Stimulated activated CD4-positive, alpha-beta T cell treated with anti-CD3 and anti-CD28 coated beads, Interleukin-4, amount 100 ng/mL, for 24 hours (primary cell): ENCODE measurements at regions not wholly inside any gene's neighbourhood (a gene's known extent, or its start where the extent isn't known, plus 50 kb on each side); places are given as distances from the start of the nearest gene placed in this dataset.
"Not testable (repeated sequence)": the region's sequence is repeated elsewhere in the genome, so short reads cannot be mapped to it uniquely, and the experiment has no call there.

Source experiments
- DNase-seq: peaks from one replicate; pipeline ENCODE4 v3.0.0-alpha.2; 2020

DNA sequence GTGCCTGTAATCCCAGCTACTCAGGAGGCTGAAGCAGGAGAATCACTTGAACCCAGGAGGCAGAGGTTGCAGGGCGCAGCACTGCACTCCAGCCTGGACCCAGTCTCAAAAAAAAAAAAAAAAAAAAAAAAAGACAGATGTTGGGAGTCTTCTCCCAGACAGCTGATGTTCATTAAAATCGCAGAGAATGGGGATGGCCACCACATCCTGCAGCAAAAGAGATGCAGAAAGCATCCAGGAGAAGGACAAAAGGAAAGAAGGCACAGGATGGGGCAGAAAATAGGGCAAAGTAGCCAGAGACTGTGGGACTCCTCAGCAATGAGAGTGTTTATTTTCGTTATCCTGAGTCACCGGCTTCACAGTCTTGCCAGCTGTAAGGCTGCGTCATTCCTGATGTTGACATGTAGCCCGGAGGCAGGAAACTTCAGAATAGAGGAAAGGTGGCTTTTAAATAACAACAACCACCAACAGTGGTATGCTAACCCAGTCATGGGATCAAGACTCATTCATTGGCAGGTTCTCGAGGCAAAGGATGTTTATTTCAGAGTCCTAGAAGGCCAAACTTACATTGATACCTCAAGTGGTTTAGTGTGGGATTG lies 149.5 kb upstream of the SVIL start:
- DNase-seq, result no peak

DNA sequence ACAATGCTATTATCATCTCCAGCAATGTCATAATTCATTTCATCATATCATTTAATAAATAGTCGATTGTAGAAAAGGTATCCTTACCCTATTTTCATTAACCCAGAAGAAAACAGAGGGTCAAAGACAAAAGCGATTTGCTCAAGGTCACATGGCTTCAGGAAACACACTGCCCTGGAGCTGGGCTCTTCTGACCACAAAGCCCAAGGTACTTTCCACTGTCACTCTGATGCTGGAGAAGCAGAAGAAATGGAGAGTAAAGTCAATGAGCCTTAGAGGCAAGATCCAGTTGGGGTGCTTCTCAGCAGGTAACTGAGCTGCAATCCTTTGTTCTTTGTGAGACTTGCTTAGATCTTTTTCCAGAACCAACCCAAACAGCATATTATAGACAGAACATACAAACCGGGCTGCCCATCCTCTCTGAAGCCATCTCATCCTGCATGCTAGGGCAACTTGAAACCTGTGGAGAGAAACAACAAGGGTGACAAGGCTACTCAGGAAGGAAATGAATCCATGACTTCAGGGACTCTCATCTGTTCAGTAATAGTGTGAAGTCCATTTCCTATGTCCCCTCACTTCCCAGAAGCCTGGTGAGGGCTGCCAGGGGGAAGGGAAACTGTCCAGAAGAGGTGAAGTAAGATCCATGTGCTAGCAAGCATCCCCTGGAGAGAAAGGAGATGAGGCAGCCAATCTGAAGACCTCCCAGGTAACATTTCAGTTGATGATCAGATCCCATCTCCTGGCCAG lies 148.6 kb upstream of the SVIL start:
- DNase-seq, result no peak

DNA sequence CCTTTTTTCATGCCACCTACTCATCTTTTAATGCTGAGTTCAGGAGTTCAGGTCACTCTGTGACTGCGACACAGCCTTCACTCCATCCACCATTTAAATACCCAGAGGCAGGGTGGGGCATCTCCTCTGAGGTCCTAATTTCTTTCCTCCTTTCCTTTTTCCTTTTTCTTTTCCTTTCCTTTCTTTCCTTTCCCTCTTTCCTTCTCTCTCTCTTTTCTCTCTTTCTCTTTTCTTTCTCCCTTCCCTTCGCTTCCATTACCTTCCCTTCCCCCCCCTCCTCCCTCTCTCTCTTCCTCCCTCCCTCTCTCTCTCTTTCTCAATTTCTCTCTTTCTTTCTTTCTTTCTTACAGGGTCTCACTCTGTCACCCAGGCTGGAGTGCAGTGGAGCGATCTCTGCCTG lies 145.9 kb upstream of the SVIL start:
- DNase-seq, result no peak

DNA sequence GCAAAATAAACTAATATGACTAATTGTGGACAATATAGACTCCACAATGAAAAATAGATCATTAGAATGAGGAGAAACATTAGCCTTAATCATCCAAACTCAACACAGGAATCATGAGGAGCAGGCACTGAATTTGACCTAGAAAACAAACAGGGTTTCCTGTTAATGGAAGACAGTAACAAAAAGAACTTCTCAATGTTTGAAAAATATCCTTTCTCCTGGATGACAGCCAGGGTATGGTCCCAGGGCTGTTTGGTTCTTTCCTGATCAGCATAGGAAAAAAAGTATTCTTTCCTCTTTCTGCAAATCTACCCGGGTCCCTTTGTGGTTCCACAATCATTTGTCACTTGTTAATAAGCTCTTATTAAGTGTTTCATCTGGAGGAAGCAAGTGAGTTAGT lies 145.3 kb upstream of the SVIL start:
- DNase-seq, result no peak

DNA sequence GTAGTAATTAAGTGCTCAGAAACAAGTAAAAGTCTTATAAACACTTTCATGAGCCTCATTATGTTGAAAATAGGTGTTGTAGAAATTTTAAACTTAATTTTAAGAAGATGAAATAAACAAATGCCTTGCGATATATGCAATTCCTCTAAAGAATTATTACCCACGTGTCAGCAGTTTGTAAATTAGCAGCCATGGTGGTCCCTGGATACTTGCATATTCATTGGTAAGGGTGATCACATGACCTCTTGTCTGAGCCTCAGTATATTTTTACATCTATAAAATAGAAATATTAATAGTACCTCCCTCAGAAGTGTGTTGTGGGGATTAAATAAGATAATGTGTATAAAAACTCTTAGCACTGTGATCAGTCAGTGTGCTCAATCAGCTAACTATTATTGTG lies 141.5 kb upstream of the SVIL start:
- DNase-seq, result no peak

DNA sequence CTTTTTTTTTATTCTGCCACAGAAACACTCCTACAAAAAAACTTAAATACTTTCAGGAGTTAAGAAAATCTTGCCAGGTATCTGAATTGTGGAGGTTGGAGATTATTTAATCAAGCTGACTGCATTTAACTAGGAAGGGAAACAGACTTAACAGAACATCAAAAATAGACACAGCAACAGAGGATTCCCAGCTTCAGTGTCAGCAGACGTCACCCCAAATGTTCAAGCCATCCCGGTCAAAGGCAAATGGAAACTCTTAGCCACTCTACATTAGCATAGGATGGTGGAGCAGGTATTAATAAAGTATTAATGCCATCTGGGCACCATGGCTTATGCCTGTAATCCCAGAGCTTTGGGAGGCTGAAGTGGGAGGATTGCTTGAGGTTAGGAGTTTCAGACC lies 139.7 kb upstream of the SVIL start:
- DNase-seq, result no peak

DNA sequence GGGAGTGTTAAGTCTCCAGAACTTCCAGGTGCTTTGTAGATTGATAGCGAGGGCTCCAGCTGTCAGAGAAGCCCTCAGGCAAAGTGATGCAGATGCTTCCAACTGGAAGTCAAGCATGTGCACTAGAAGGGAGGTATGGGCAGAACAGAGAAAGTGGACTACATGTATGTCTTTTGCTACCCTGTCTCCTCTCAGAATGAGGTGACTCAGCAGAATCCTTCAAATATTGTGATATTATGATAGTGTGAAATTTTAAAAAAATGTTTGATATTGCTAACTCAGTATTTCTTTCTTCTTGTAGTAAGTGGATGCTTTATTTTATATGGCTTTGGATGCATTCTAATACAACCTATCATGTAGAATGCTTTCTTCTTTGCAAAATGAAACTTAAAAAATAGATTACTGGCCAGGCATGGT lies 138.9 kb upstream of the SVIL start:
- DNase-seq, result no peak

DNA sequence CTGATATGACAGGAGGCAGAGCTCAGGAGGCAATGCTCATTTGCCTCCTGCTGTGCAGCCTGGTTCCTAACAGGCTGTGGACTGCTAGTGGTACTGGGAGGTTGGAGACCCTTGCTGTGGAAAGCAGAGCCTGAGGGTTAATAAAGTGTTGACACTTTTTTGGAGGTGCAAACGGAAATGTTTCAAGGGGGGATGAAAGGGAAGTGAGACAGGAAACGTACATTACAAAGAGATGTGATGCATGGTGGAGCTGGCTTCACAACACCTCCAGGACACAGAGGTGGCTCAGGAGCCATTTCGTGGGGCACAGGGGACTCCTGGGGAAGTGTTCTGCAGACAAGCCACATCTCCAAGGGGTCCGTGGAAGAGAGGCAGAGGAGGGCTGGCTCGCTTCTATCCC lies 137.6 kb upstream of the SVIL start:
- no peak for DNase-seq

DNA sequence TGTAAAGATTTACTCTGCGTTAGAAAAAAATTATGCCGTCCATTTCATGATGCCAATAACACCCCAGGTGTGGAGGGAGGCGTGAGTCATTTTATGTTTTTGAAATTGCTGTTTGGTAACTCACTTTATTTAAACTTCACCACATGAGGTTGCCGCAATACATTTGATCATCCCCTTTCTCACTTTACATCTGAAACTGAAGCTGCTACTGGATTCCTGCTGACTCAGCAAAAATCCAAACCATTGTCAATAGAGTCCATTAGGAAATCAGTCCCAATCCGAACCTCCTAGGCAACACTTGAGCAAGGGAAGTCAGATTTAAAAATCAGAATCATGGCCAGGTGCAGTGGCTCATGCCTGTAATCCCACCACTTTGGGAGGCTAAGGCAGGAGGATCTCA lies 136.6 kb upstream of the SVIL start:
- DNase-seq, result no peak

DNA sequence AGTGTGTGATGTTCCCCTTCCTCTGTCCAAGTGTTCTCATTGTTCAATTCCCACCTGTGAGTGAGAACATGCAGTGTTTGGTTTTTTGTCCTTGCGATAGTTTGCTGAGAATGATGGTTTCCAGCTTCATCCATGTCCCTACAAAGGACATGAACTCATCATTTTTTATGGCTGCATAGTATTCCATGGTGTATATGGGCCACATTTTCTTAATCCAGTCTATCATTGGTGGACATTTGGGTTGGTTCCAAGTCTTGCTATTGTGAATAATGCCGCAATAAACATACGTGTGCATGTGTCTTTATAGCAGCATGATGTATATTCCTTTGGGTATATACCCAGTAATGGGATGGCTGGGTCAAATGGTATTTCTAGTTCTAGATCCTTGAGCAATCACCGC lies 134.5 kb upstream of the SVIL start:
- DNase-seq, result not testable (repeated sequence)

DNA sequence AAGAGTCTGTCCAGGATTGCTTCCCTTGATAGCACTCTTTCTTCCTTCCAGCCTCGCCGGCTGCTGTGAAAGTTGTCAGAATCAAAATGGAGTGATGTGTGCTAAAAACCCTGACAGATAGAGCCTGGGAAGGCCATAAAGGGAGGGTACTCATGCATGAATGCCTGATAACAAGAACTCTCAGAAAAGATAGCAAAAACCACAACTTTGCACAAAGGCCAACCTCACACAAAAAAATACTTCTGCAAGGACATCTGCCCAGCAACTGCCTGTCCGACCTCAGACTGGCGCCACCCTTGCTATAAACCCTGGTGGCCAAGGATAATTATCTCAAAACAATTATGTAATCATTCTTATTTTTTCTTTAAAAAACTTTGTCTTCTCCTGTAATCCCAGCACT lies 133.2 kb upstream of the SVIL start:
- DNase-seq, result no peak

DNA sequence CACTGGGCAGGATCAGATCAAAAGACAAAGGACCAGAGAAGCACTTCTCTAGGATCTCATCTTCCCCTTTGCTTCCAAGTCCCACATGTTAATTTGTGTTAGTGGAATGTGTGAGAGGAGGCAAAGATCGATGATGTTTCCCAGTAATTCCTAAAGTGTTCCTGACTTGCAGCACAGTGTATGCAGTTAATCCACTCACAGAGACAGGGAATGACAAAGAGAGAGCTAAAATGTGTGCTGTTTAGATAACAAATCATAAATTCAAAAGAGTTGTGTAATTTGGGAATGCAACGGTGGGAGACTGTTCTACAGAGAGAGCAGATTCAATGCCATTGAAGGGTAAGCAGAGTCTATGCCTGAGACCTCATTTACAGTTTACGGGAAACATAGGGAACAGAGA lies 132.0 kb upstream of the SVIL start:
- DNase-seq, result no peak

DNA sequence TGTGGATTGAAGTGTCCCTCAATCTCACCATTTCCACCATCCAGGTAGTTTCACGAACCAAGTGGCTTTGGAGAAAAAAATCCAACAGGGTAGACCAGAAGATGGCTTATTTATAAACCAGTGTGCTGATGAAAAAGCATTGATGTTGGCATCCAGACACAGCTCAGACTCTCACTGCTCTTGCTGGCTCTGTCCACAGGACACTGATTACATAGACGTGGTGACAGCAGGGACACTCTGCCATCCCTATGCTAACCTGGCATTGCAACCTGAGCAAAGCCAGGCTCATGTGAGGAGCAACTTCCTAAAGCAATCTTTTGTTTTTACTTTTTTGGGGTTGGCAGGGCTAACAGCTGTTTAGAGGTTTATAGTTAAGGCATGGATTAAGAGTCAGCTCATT lies 130.6 kb upstream of the SVIL start:
- no peak for DNase-seq

DNA sequence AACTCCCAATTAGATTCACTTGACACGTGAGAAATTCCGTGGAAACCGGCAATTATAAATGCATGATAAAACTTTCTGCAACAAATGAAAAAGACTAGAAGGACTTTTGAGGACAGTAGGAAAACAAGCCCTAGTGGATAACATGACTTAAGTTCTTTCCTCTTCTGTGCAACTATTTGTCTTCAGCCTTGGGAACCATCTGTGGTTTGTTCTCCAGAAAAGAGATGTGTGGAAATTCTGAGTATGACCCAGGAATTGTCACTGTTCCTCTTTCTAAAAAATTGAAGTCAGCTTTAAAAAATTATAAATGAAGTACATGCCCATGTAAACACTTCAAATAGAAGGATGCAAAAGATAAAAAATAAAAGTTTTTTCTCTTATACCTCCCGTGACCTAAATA lies 128.6 kb upstream of the SVIL start:
- no peak for DNase-seq

DNA sequence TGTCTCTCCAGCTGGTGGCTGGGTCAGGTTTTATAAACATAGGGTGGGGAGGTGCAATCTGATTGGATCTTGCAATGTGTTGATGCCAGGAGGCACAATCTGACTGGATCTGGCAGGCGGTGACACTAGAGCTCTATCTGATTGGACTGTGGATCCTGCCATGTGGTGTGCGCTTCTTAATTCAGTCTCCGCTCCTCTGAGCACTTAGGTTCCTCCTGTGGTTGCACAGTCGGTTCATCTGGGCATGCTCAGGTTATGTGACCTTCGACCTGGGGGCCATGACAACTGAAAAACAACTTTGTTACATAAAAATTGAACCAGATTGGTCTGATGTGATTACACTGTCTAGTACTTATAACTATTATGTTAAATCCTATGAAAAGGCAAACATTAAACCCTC lies 127.1 kb upstream of the SVIL start:
- DNase-seq, result no peak

DNA sequence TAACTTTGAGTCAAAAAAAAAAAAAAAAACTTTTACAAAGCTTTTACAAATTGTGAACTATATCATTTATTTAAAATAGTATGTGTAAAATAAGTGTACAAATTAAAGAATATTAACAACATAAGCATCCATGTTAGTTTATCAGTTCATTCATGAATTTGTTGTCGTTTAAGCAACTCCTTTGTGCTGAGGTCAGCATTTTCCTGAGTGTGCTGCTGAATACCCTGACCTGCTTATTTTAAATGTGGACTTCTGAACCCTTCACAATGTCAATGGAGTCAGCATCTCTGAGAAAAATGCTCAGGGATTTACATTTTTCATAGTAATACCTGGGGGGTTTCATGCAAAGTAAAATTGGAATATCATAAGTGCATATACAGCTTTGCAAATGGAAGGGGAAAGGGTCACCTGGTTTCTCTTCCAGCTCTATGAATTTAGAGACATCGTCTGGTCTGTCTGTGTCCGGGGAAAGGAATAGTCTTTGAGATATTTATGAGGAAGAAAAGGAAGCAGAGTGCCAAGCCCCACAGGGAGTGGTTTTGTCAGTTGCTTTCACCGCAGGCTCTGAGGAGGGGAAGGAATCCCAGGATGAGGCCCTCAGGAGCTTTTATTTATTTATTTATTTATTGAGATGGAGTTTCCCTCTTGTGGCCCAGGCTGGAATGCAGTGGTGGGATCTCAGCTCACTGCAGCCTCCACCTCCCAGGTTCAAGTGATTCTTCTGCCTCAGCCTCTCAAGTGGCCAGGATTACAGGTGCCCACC lies 125.5 kb upstream of the SVIL start:
- no peak for DNase-seq

DNA sequence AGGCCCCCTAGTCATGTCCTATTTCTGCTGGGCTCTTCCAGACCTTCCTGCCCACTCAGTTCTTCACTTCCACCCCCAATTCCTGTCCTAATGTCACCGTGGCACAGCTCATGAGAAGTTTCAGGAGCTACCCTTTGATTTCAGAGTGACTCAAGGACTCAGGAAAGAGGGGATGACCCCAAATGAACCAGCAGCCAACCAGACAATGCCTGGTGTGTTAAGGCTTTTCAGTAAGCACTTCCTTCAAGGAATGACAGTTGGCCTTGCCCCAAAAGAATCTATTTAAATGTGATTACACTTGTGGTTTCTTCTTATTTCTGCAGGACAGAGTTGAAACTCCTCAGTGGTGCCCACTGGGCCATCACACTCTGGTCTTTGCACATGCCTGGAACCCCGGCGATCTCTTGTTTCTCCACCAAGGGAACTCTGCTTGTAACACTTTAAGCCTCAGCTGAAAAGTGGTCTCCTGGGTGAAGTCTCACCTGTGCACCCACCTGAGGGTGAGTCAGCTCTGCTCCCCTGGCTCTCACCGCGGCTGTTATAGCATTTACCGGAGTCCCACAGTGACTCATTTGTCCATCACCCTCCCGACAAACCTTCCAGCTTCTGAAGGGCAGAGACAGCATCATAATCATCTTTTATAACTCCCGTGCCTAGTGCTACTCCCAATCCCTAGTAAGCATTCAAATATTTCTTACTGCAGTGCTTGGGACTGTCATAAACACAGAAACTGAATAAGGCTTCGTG lies 123.0 kb upstream of the SVIL start:
- no peak for DNase-seq

DNA sequence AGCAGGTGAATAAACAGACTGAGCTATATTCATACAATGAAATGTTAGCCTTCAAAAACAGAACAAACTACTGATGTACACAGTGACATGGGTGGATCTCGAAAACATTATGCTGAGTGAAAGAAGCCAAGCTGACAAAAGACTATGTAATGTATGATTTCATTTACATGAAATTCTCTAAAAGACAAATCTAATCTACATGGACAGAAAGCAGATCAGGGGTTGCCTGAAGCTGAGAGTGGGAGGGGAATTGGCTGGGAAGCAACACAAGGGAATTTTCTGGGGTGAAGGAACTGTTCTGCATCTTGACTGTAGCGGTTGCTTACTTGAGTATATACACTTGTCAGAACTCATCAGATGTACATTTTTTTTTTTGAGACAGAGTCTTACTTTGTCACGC lies 121.7 kb upstream of the SVIL start:
- no peak for DNase-seq

DNA sequence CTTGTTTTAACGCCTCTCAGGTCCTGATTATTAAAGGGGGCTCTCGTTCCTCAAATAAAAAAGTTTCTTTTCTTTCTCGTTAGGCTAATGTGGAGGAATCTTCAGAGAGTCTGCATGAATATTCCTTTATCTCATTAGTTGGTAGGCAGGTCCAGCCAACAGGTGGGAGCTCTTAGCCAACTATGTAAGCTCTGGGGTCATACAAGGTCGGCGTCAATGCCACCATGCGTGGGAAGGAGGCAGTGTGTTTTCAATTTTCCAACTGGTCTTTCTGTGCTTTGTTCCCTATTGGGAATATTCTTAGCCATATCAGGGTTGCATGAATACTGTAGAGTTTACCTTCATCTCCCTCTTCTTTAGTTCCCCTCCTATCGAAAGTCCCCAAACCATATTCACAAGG lies 118.5 kb upstream of the SVIL start:
- no peak for DNase-seq

DNA sequence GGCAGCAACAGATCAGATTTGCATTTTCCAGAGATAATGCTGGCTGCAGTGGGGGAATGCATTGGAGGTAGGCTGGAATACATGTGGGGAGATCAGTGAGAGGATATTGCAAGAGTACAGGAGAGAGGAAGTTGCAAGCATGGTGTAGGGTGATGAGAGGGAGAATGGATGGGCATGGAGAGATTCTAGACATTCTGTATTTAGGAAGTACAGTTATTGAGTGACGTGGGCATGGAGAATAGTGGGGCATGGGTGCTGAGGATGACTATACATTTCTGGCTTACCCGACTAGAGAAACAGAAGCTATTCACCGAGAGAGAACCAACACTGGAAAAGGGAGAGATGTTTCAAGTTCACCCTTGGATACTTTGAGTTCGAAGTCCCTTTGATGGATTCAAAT lies 116.9 kb upstream of the SVIL start:
- no peak for DNase-seq

DNA sequence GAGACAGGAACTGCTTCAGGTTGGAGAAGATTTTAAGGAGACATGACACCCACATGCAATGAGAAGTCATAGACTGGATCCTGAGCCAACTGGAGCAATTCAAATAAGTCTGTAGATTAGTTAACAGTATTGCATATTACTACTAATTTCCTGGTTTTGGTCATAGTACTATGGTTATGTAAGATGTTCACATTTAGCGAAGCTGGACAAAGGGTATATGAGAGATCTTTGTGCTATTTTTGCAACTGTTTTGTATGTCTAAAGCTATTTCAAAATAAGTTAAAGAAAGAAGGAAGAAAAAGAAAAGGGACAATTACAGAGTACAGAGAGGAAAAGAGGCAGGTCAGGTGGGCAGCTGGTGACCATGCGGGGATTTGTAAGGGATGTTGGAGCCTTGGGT lies 116.5 kb upstream of the SVIL start:
- no peak for DNase-seq

DNA sequence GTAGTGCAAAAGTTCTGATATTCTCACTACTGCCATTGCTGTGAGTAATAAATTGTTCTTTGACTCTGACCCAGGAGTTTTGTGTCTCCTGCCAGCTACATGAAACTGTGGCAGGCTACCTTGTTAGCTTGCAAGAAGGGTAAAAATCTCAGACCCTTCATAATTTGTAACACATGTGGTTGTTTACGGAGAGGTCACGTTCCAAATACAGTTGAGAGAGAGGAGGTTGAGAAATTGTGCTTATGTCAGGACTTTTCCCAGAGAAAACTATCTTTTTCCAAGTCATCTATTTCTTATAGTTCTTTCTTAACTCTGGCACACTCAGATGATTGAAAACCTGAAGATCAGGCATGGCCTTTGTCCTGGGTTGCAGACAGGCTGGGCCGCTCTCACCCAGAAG lies 114.4 kb upstream of the SVIL start:
- DNase-seq, result no peak

DNA sequence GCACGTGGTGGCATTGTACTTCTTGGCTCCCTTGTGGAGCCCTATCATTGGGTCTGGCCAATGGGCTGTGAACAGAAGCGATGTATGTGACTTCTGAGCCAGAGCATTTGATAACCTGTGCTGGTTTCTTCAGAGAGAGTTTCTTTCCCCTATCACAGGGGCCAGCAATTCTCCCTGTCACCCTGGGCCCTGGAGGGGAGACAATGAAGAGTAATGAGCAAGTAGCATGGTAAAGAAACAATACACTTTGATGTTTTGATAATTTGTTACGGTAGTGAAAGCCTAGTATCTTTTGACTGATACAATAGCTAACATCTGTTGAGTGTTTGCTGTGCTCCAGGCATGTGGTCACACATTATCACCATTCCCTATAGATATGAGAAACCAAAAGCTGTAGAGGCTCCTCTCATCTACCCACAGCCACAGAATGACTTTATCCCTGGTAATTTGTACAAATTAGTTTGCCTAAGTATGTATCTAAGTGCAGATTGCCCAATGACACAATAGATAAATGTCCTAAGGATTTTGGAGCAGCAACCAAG lies 113.4 kb upstream of the SVIL start:
- no peak for DNase-seq
